ENCODE measurements at regions not wholly inside any gene's neighbourhood (a gene's known extent, or its start where the extent isn't known, plus 50 kb on each side); places are given as distances from the start of the nearest gene placed in this dataset.

GRCh38 chr11:29353833-29354232 is 663.0 kb downstream of the KCNA4 start:
- no peak for DNase-seq (ENCODE audit: low read depth in 2 of 2)

GRCh38 chr11:29352273-29352795 is 664.5 kb downstream of the KCNA4 start:
- no peak for DNase-seq (ENCODE audit: low read depth in 2 of 2)

GRCh38 chr11:29351301-29351873 is 665.4 kb downstream of the KCNA4 start:
- no peak for DNase-seq (ENCODE audit: low read depth in 2 of 2)

- peak; percentile 53 to 58 for DNase-seq (ENCODE audit: low read depth in 2 of 2)
Observed at GRCh38 chr11:29343465-29344333, 673.1 kb downstream of the KCNA4 start.

- no peak for DNase-seq (ENCODE audit: low read depth in 2 of 2)
Observed at GRCh38 chr11:29336727-29337575, 679.9 kb downstream of the KCNA4 start.

GRCh38 chr11:29334776-29335130 is 682.1 kb downstream of the KCNA4 start:
- no peak for DNase-seq (ENCODE audit: low read depth in 2 of 2)

GRCh38 chr11:29333993-29334775 is 682.6 kb downstream of the KCNA4 start:
- peak; percentile 64 to 72 for DNase-seq (ENCODE audit: low read depth in 2 of 2)

- DNase-seq (ENCODE audit: low read depth in 2 of 2), result no peak
Observed at GRCh38 chr11:29331451-29332010, 685.3 kb downstream of the KCNA4 start.

- DNase-seq (ENCODE audit: low read depth in 2 of 2), result peak; percentile 75 to 80
Observed at GRCh38 chr11:29328961-29329441, 687.8 kb downstream of the KCNA4 start.

GRCh38 chr11:29327891-29328290 is 688.9 kb downstream of the KCNA4 start:
- DNase-seq (ENCODE audit: low read depth in 2 of 2), result no peak

- no peak for DNase-seq (ENCODE audit: low read depth in 2 of 2)
Observed at GRCh38 chr11:29326757-29327156, 690.1 kb downstream of the KCNA4 start.

GRCh38 chr11:29324328-29324727 is 692.5 kb downstream of the KCNA4 start:
- peak in 1 of 2 donors; percentile 24 for DNase-seq (ENCODE audit: low read depth in 2 of 2)

GRCh38 chr11:29321293-29322132 is 695.3 kb downstream of the KCNA4 start:
- peak in 1 of 2 donors; percentile 26 for DNase-seq (ENCODE audit: low read depth in 2 of 2)

GRCh38 chr11:29320196-29320595 is 696.6 kb downstream of the KCNA4 start:
- DNase-seq (ENCODE audit: low read depth in 2 of 2), result no peak

- no peak for DNase-seq (ENCODE audit: low read depth in 2 of 2)
Observed at GRCh38 chr11:29319210-29319609, 697.6 kb downstream of the KCNA4 start.

- DNase-seq (ENCODE audit: low read depth in 2 of 2), result peak in 1 of 2 donors; percentile 5
Observed at GRCh38 chr11:29318134-29318845, 698.5 kb downstream of the KCNA4 start.

GRCh38 chr11:29317694-29318093 is 699.1 kb downstream of the KCNA4 start:
- no peak for DNase-seq (ENCODE audit: low read depth in 2 of 2)

- DNase-seq (ENCODE audit: low read depth in 2 of 2), result no peak
Observed at GRCh38 chr11:29315275-29315674, 701.6 kb downstream of the KCNA4 start.

- no peak for DNase-seq (ENCODE audit: low read depth in 2 of 2)
Observed at GRCh38 chr11:29314211-29314610, 702.6 kb downstream of the KCNA4 start.

Measured in lung microvascular endothelial cell (primary cell).